H1 (cell line): ENCODE measurements at regions not wholly inside any gene's neighbourhood (a gene's known extent, or its start where the extent isn't known, plus 50 kb on each side); places are given as distances from the start of the nearest gene placed in this dataset.
"Not testable (repeated sequence)": the region's sequence is repeated elsewhere in the genome, so short reads cannot be mapped to it uniquely, and the experiment has no call there.

Experiments
- CTCF ChIA-PET: fragments of 300-600 bp; sonication (Branson Sonifier 250); formaldehyde crosslinking; loops from one replicate; lab custom pipeline; 2021; ENCODE audit not compliant: partially characterized antibody; lab: Charles Lee
- POLR2A ChIA-PET: fragments of 300-600 bp; sonication (Branson Sonifier 250); formaldehyde crosslinking; loops from one replicate; lab custom pipeline; 2021; ENCODE audit warnings: inconsistent platforms; ENCODE audit not compliant: partially characterized antibody; lab: Charles Lee
- DNase-seq, 2 experiments: peaks; one replicate each; pipeline versions ENCODE4 v3.0.0 to v3.0.0-alpha.2; 2010 to 2022; ENCODE audit warnings: low spot score in 2 of 2, low read depth in 1 of 2, mixed read lengths in 1 of 2
- FAIRE-seq: peaks from 2 replicates; lab custom pipeline; 2011; peaks lifted over from hg19 to GRCh38; lab: Jason Lieb, UNC
- H2AFZ ChIP-seq: 2 replicates; pipeline ENCODE4 v1.8.1; 2012; ENCODE audit warnings: low read length, inconsistent platforms
- H2AK5ac ChIP-seq: 2 replicates; pipeline ENCODE4 v1.6.1; 2013; ENCODE audit warnings: low read depth, low read length
- H2BK120ac ChIP-seq: replicated peaks from 2 replicates; pipeline ENCODE3; 2013; ENCODE audit warnings: low read depth, low read length, inconsistent platforms
- H2BK12ac ChIP-seq: 2 replicates; pipeline ENCODE4 v1.6.1; 2013; ENCODE audit warnings: low read depth, low read length
- H2BK15ac ChIP-seq: 2 replicates; pipeline ENCODE4 v1.6.1; 2013; ENCODE audit warnings: low read length
- H2BK20ac ChIP-seq: 2 replicates; pipeline ENCODE4 v1.6.1; 2013; ENCODE audit warnings: low read length
- H2BK5ac ChIP-seq: 2 replicates; pipeline ENCODE4 v1.6.1; 2013; ENCODE audit warnings: low read depth, low read length
- H3K14ac ChIP-seq: 2 replicates; pipeline ENCODE4 v1.6.1; 2013; ENCODE audit warnings: inconsistent platforms; ENCODE audit not compliant: insufficient read length
- H3K18ac ChIP-seq: 2 replicates; pipeline ENCODE4 v1.6.1; 2013; ENCODE audit warnings: low read length; ENCODE audit errors: extremely low read depth
- H3K23ac ChIP-seq: 2 replicates; pipeline ENCODE4 v1.6.1; 2013; ENCODE audit warnings: inconsistent platforms; ENCODE audit not compliant: insufficient read length
- H3K23me2 ChIP-seq: 2 replicates; pipeline ENCODE4 v1.6.1; 2013; ENCODE audit warnings: low read depth, low read length
- H3K27ac ChIP-seq: 2 replicates; pipeline ENCODE4 v1.6.1; 2011; ENCODE audit warnings: low read depth, low read length, inconsistent platforms
- H3K27me3 ChIP-seq, 4 experiments: replicated peaks in 1 of 4; 1 replicate in 1 of 4; 2 replicates in 3 of 4; pipeline versions ENCODE4 v1.6.1 to v1.8.1; 2011 to 2013; ENCODE audit warnings: low read length in 3 of 4, mild to moderate bottlenecking in 3 of 4, inconsistent platforms in 2 of 4, mixed read lengths in 2 of 4, moderate library complexity in 1 of 4; ENCODE audit not compliant: control insufficient read depth in 3 of 4, insufficient read depth in 3 of 4; ENCODE audit errors: extremely low read depth in 1 of 4
- H3K36me3 ChIP-seq, 4 experiments: 2 replicates each; pipeline versions ENCODE4 v1.6.1 to v1.8.1; 2011 to 2013; ENCODE audit warnings: mild to moderate bottlenecking in 4 of 4, low read length in 3 of 4, moderate library complexity in 2 of 4, control low read depth in 1 of 4, inconsistent platforms in 1 of 4; ENCODE audit not compliant: insufficient read depth in 4 of 4, control insufficient read depth in 2 of 4
- H3K4ac ChIP-seq: replicated peaks from 2 replicates; pipeline ENCODE3; 2013; ENCODE audit warnings: low read length, low read depth, mixed read lengths, inconsistent platforms; ENCODE audit not compliant: insufficient read length
- H3K4me1 ChIP-seq, 4 experiments: replicated peaks in 1 of 4; 1 replicate in 1 of 4; 2 replicates in 3 of 4; pipeline versions ENCODE4 v1.6.1 to v1.8.1; 2011 to 2013; ENCODE audit warnings: low read length in 3 of 4, inconsistent platforms in 2 of 4, mixed read lengths in 1 of 4; ENCODE audit not compliant: insufficient read depth in 4 of 4, control insufficient read depth in 3 of 4
- H3K4me2 ChIP-seq, 2 experiments: 2 replicates each; pipeline versions ENCODE4 v1.6.1 to v1.8.1; 2011 to 2013; ENCODE audit warnings: low read depth in 2 of 2, low read length in 2 of 2, control low read depth in 1 of 2, inconsistent platforms in 1 of 2, mild to moderate bottlenecking in 1 of 2; ENCODE audit not compliant: insufficient read depth in 1 of 2
- H3K4me3 ChIP-seq, 4 experiments: fragments of 200-600, 300-600 bp in 1 of 4; sonication (generic), shearing (Covaris generic), sonication (Bioruptor Twin) in 1 of 4; 2 replicates each; pipeline versions ENCODE4 v1.5.1 to v1.8.1; 2011 to 2016; ENCODE audit warnings: low read length in 4 of 4, low read depth in 3 of 4, control low read depth in 2 of 4, inconsistent platforms in 2 of 4, mild to moderate bottlenecking in 2 of 4, mixed read lengths in 1 of 4, moderate library complexity in 1 of 4; ENCODE audit not compliant: insufficient read depth in 2 of 4; ENCODE audit errors: extremely low read depth in 1 of 4
- H3K56ac ChIP-seq: replicated peaks from 2 replicates; pipeline ENCODE3; 2013; ENCODE audit warnings: low read depth, mild to moderate bottlenecking, mixed read lengths, low read length, inconsistent platforms; ENCODE audit not compliant: insufficient read length
- H3K79me1 ChIP-seq: 2 replicates; pipeline ENCODE4 v1.6.1; 2013; ENCODE audit warnings: low read depth, low read length, control low read depth
- H3K79me2 ChIP-seq, 2 experiments: 2 replicates each; pipeline versions ENCODE4 v1.6.1 to v1.8.1; 2012 to 2013; ENCODE audit warnings: low read length in 2 of 2, mild to moderate bottlenecking in 2 of 2, inconsistent platforms in 1 of 2; ENCODE audit not compliant: insufficient read depth in 2 of 2, control insufficient read depth in 1 of 2
- H3K9ac ChIP-seq, 4 experiments: replicated peaks in 1 of 4; 1 replicate in 1 of 4; 2 replicates in 3 of 4; pipeline versions ENCODE4 v1.6.1 to v1.8.1; 2011 to 2013; ENCODE audit warnings: low read depth in 3 of 4, low read length in 3 of 4, control low read depth in 2 of 4, mild to moderate bottlenecking in 2 of 4, moderate library complexity in 2 of 4, inconsistent platforms in 1 of 4; ENCODE audit errors: extremely low read depth in 1 of 4
- H3K9me3 ChIP-seq, 2 experiments: 2 replicates each; pipeline versions ENCODE4 v1.6.1 to v1.8.1; 2012 to 2013; ENCODE audit warnings: mild to moderate bottlenecking in 2 of 2, moderate library complexity in 2 of 2, control low read depth in 1 of 2, inconsistent platforms in 1 of 2, low read depth in 1 of 2, low read length in 1 of 2, mixed read lengths in 1 of 2; ENCODE audit not compliant: insufficient read depth in 2 of 2
- H4K20me1 ChIP-seq, 2 experiments: replicated peaks in 1 of 2; 2 replicates each; pipeline versions ENCODE3 to v1.8.1; 2011 to 2013; ENCODE audit warnings: inconsistent platforms in 2 of 2, low read length in 2 of 2, mild to moderate bottlenecking in 1 of 2; ENCODE audit not compliant: insufficient read depth in 2 of 2, control insufficient read depth in 1 of 2
- H4K5ac ChIP-seq: 2 replicates; pipeline ENCODE4 v1.6.1; 2013; ENCODE audit warnings: low read length, low read depth, mixed read lengths, inconsistent platforms; ENCODE audit not compliant: insufficient read length
- H4K8ac ChIP-seq: 2 replicates; pipeline ENCODE4 v1.8.0; 2013; ENCODE audit warnings: mild to moderate bottlenecking, moderate library complexity, low read length, inconsistent platforms; ENCODE audit not compliant: insufficient read depth; ENCODE audit errors: extremely low read depth
- H4K91ac ChIP-seq: replicated peaks from 2 replicates; pipeline ENCODE3; 2013; ENCODE audit warnings: low read length, mixed read lengths, inconsistent platforms; ENCODE audit not compliant: insufficient read length
- WGBS, 2 experiments: shearing (Covaris generic) in 1 of 2; methylation state at CpG; one replicate each; pipeline versions ENCODE4 v1.1.6 to v1.1.7; 2013 to 2015; ENCODE audit warnings: low lambda C conversion rate in 2 of 2, mixed read lengths in 2 of 2, inconsistent platforms in 1 of 2, low coverage in 1 of 2, missing lambda C conversion rate in 1 of 2; ENCODE audit not compliant: insufficient replicate concordance in 2 of 2, insufficient coverage in 1 of 2, insufficient read length in 1 of 2; ENCODE audit errors: extremely low coverage in 1 of 2, missing lambda C conversion rate in 1 of 2; 5-methylcytosine and 5-hydroxymethylcytosine counted together

DNA sequence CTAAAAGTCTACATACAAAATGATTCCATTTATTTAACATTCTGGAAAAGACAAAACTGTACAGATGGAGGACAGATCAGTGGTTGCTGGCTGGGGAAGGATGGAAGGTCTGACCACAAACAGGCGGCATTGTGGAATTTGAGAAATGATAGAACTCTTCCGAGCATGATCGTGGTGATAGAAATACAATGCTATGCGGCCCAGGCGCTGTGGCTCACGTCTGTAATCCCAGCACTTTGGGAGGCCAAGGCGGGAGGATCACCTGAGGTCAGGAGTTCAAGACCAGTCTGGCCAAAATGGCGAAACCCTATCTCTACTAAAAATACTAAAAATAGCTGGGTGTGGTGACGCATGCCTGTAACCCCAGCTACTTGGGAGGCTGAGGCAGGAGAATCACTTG lies 264.6 kb downstream of the ARHGAP12 start:
- H3K9ac ChIP-seq, H2BK15ac ChIP-seq, H3K4me3 ChIP-seq, H2BK12ac ChIP-seq, H3K9me3 ChIP-seq, H3K27me3 ChIP-seq, CTCF ChIA-PET, H3K23ac ChIP-seq, H3K14ac ChIP-seq, H4K20me1 ChIP-seq, FAIRE-seq, H3K27ac ChIP-seq, H3K18ac ChIP-seq, H3K23me2 ChIP-seq, H2BK20ac ChIP-seq, H3K79me1 ChIP-seq, H3K4me2 ChIP-seq, H4K91ac ChIP-seq, H2AFZ ChIP-seq, H3K36me3 ChIP-seq, H2BK5ac ChIP-seq, H3K4ac ChIP-seq, H2BK120ac ChIP-seq, DNase-seq, H4K8ac ChIP-seq, H3K56ac ChIP-seq, H4K5ac ChIP-seq, H2AK5ac ChIP-seq, H3K79me2 ChIP-seq: not testable (repeated sequence)
- H3K4me1 ChIP-seq, result peaks cover 6 to 20% (median 10%) of the 10 kb centered on the region in 4 experiments; a peak in 5 of 7 replicates
- POLR2A ChIA-PET, result interaction anchor here (1.0 kb wide), 1 partner anchor 43 kb away, joined by 3 read pairs; no protein-coding TSS in a partner anchor
- WGBS, 2 experiments, result 87% methylated on average over 9 of the region's 9 CpGs; no CpG with 5 or more reads in 1 of the 2 experiments
